AG08396 (cell line): ENCODE measurements at regions not wholly inside any gene's neighbourhood (a gene's known extent, or its start where the extent isn't known, plus 50 kb on each side); places are given as distances from the start of the nearest gene placed in this dataset.
"Not testable (repeated sequence)": the region's sequence is repeated elsewhere in the genome, so short reads cannot be mapped to it uniquely, and the experiment has no call there.

ENCODE experiments used
- DNase-seq: peaks from one replicate; pipeline ENCODE4 v3.0.0; 2012; ENCODE audit warnings: low spot score, mixed read lengths

- no peak for DNase-seq
Observed at GRCh38 chr4:159828687-159829086, 725.8 kb downstream of the RAPGEF2 start.

GRCh38 chr4:159829184-159829583 lies 726.3 kb downstream of the RAPGEF2 start:
- no peak for DNase-seq

- no peak for DNase-seq
Observed at GRCh38 chr4:159837071-159837470, 734.2 kb downstream of the RAPGEF2 start.

- DNase-seq, result no peak
Observed at GRCh38 chr4:159855731-159856130, 752.9 kb downstream of the RAPGEF2 start.

- DNase-seq, result no peak
Observed at GRCh38 chr4:159856451-159856850, 753.6 kb downstream of the RAPGEF2 start.

GRCh38 chr4:159859656-159860148 lies 756.8 kb downstream of the RAPGEF2 start:
- no peak for DNase-seq

- DNase-seq, result no peak
Observed at GRCh38 chr4:159860945-159861344, 758.1 kb downstream of the RAPGEF2 start.

- DNase-seq, result no peak
Observed at GRCh38 chr4:159864337-159864736, 761.5 kb downstream of the RAPGEF2 start.

GRCh38 chr4:159867673-159868072 lies 764.8 kb downstream of the RAPGEF2 start:
- no peak for DNase-seq

- DNase-seq, result not testable (repeated sequence)
Observed at GRCh38 chr4:159868936-159869335, 766.1 kb downstream of the RAPGEF2 start.

- DNase-seq, result no peak
Observed at GRCh38 chr4:159871141-159871540, 768.3 kb downstream of the RAPGEF2 start.

- DNase-seq, result no peak
Observed at GRCh38 chr4:159881158-159881557, 778.3 kb downstream of the RAPGEF2 start.

- DNase-seq, result no peak
Observed at GRCh38 chr4:159884989-159885388, 782.1 kb downstream of the RAPGEF2 start.

GRCh38 chr4:159899596-159899995 lies 796.7 kb downstream of the RAPGEF2 start:
- DNase-seq, result no peak

GRCh38 chr4:159900562-159900961 lies 797.7 kb downstream of the RAPGEF2 start:
- no peak for DNase-seq

- DNase-seq, result no peak
Observed at GRCh38 chr4:159902648-159903047, 799.8 kb downstream of the RAPGEF2 start.

- no peak for DNase-seq
Observed at GRCh38 chr4:159904906-159905305, 802.0 kb downstream of the RAPGEF2 start.

GRCh38 chr4:159906051-159906450 lies 803.2 kb downstream of the RAPGEF2 start:
- DNase-seq, result no peak

- DNase-seq, result no peak
Observed at GRCh38 chr4:159906517-159906916, 803.6 kb downstream of the RAPGEF2 start.

GRCh38 chr4:159910721-159911120 lies 807.8 kb downstream of the RAPGEF2 start:
- DNase-seq, result no peak

- DNase-seq, result no peak
Observed at GRCh38 chr4:159922119-159922518, 819.2 kb downstream of the RAPGEF2 start.

GRCh38 chr4:159925770-159926169 lies 822.9 kb downstream of the RAPGEF2 start:
- no peak for DNase-seq

- no peak for DNase-seq
Observed at GRCh38 chr4:159926871-159927270, 824.0 kb downstream of the RAPGEF2 start.

GRCh38 chr4:159927781-159928180 lies 824.9 kb downstream of the RAPGEF2 start:
- no peak for DNase-seq

GRCh38 chr4:159934602-159935001 lies 831.7 kb downstream of the RAPGEF2 start:
- DNase-seq, result not testable (repeated sequence)
